NB4 (cell line): ENCODE measurements at regions not wholly inside any gene's neighbourhood (a gene's known extent, or its start where the extent isn't known, plus 50 kb on each side); places are given as distances from the start of the nearest gene placed in this dataset.

ENCODE experiments used
- CTCF ChIP-seq: IDR thresholded peaks from one replicate; pipeline ENCODE4 v1.5.1; 2012; ENCODE audit warnings: low read depth, low read length
- MAX ChIP-seq: IDR thresholded peaks from 2 replicates; pipeline ENCODE4 v1.6.1; 2011; ENCODE audit warnings: low read depth, low read length
- POLR2A ChIP-seq: IDR thresholded peaks from 2 replicates; pipeline ENCODE4 v1.6.1; 2011; ENCODE audit warnings: mild to moderate bottlenecking; ENCODE audit not compliant: insufficient read length; ENCODE audit errors: extremely low read depth

- no peak for TF ChIP-seq CTCF
- TF ChIP-seq POLR2A: no peak
- TF ChIP-seq MAX: no peak
These were observed 407.6 kb downstream of the ZIC1 start for GRCh38 chr3:147816752-147817151.
